Mesothelial cell of epicardium (in vitro differentiated cells): ENCODE measurements at regions not wholly inside any gene's neighbourhood (a gene's known extent, or its start where the extent isn't known, plus 50 kb on each side); places are given as distances from the start of the nearest gene placed in this dataset.

Experiments
- DNase-seq, 2 experiments: peaks; one replicate each; pipeline ENCODE4 v3.0.0; 2021; ENCODE audit warnings: low spot score in 2 of 2; ENCODE audit not compliant: unreplicated experiment in 2 of 2
- H3K27ac Mint-ChIP-seq: 2 replicates; pipeline ENCODE4 v1.8.0; 2021; ENCODE audit warnings: mixed read lengths
- H3K27me3 Mint-ChIP-seq: 2 replicates; pipeline ENCODE4 v1.8.0; 2021; ENCODE audit warnings: low read depth, mixed read lengths
- H3K36me3 Mint-ChIP-seq: 2 replicates; pipeline ENCODE4 v1.8.0; 2021; ENCODE audit warnings: mixed read lengths
- H3K4me1 Mint-ChIP-seq: 2 replicates; pipeline ENCODE4 v1.8.0; 2021; ENCODE audit warnings: mixed read lengths
- H3K4me3 Mint-ChIP-seq: 2 replicates; pipeline ENCODE4 v1.8.0; 2021; ENCODE audit warnings: mild to moderate bottlenecking, moderate library complexity, mixed read lengths
- H3K9me3 Mint-ChIP-seq: 2 replicates; pipeline ENCODE4 v1.8.0; 2021; ENCODE audit warnings: mixed read lengths
- TF ChIP-seq, protein P1 (sequence below): fragments of 200-600 bp; sonication (generic); IDR thresholded peaks from one replicate; pipeline ENCODE4 v1.5.0; 2021; ENCODE audit warnings: antibody characterized with exemption; ENCODE audit not compliant: unreplicated experiment

DNA sequence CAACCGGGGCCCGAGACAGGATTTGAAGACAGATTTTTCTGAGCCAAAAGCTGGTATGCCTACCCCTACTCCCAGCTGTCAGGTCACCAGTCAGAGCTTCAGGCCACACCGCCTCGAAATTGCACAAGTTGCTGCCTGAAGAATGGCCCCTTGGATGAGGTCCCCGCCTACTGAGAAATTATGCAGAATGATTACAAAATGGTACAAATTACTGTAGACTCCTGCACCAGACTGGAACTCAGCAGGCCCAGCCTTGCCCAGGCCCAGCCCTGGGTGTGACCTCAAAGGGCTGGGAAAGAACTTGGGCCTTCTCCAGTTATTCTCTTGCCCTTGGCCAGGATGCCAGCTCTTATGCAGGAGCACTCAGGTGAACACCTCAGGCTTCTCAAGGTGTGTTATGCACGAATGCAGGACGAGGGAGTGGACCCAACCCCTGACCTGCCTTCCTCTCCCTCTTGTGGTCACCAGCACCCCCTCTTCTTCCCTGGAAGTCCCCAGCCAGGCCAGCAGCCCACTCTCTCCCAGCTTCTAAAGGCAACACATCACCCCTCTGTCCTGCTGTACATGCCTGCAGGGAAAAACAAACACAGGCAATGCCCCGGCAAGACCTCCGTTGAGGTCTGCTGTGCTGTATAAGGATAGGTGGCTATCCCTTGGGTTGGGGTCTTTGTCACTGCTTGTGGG, 88.7 kb upstream of the NAA20 start:
- H3K4me1 Mint-ChIP-seq, result peaks cover 29% of the 10 kb centered on the region
- no peaks in the 10 kb centered on the region for H3K9me3 Mint-ChIP-seq
- no peaks in the 10 kb centered on the region for H3K27me3 Mint-ChIP-seq
- H3K36me3 Mint-ChIP-seq, result no peaks in the 10 kb centered on the region
- no peak overlapping the region for H3K4me3 Mint-ChIP-seq
- TF ChIP-seq, protein P1, sequence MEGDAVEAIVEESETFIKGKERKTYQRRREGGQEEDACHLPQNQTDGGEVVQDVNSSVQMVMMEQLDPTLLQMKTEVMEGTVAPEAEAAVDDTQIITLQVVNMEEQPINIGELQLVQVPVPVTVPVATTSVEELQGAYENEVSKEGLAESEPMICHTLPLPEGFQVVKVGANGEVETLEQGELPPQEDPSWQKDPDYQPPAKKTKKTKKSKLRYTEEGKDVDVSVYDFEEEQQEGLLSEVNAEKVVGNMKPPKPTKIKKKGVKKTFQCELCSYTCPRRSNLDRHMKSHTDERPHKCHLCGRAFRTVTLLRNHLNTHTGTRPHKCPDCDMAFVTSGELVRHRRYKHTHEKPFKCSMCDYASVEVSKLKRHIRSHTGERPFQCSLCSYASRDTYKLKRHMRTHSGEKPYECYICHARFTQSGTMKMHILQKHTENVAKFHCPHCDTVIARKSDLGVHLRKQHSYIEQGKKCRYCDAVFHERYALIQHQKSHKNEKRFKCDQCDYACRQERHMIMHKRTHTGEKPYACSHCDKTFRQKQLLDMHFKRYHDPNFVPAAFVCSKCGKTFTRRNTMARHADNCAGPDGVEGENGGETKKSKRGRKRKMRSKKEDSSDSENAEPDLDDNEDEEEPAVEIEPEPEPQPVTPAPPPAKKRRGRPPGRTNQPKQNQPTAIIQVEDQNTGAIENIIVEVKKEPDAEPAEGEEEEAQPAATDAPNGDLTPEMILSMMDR, result no peak
- no peak overlapping the region for H3K27ac Mint-ChIP-seq
- DNase-seq, result no peak

DNA sequence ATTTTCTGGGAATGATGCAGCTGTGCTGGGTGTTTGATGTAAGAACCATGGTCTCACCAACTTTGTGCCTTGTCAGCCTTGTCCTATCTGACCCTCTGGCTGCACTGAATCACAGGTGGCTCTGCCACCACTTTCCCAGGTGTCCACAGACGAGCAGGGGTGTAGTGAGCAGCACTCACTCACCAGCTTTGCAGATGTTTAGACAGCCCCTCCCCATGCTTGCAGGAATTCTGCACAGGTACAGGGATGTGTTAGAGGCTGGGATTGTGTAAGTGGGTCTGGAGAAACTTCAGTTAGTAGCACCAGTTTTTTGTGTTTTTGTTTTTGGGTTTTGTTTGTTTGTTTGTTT, 88.2 kb upstream of the NAA20 start:
- Mint-ChIP-seq H3K36me3 (no peaks in the 10 kb centered on the region), H3K4me3 (no peak overlapping the region), H3K4me1 (peaks cover 29% of the 10 kb centered on the region), H3K9me3 (no peaks in the 10 kb centered on the region), H3K27me3 (no peaks in the 10 kb centered on the region), H3K27ac (no peak overlapping the region)
- TF ChIP-seq, protein P1, result no peak
- DNase-seq, result no peak

DNA sequence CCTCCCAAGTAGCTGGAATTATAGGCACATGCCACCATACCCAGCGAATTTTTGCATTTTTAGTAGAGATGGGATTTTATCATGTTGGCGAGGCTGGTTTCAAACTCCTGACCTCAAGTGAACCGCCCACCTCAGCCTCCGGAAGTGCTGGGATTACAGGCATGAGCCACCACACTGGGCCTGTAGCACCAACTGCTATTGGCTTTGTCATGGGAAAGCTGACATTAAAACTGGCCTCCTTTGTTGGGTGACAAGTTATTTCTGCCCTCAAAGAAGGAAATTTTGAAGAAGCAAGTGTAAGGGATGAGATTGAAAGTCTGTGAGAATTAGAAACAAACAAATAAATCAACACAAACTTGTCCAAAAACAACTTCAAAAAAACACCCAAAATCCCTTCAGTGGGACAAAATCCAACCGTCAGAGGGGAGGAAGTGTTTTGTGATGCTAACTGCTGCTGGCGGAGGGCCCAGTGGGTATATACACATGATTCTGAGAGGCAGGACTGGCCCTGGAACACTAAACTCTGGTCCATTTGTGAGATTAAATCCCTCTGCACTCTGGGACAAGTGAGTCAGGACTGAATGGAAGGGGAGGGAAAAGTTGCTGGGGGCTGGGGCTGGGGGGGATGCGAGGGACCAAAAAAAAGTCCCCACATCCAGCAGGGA, 87.5 kb upstream of the NAA20 start:
- no peaks in the 10 kb centered on the region for H3K27me3 Mint-ChIP-seq
- TF ChIP-seq, protein P1, result no peak

DNA sequence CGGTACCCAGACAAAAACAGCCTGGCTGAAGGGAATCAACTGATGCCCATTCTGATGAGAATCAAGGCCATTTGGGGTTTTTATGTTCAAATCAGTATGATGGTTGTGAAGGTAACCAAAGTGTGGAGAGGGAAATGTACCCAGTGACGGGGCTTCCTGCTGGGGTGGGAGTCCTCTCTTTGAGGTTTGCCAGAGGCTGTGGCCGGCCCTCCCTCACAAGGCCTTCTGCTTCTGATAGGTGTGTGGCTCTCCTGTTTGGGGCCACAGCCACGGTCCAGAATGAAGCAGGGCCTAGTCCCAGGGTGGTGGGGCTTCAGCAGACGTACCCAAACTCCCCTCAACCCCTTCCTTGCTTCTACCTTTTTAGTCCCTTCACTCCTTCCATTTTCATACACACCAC, 86.7 kb upstream of the NAA20 start:
- H3K4me3 Mint-ChIP-seq, result no peak overlapping the region
- H3K4me1 Mint-ChIP-seq, result peaks cover 42% of the 10 kb centered on the region
- H3K36me3 Mint-ChIP-seq, result no peaks in the 10 kb centered on the region
- H3K27me3 Mint-ChIP-seq, result no peaks in the 10 kb centered on the region
- no peak for DNase-seq
- no peaks in the 10 kb centered on the region for H3K9me3 Mint-ChIP-seq
- TF ChIP-seq, protein P1, result no peak
- H3K27ac Mint-ChIP-seq, result no peak overlapping the region

More for the DNA sequence above, 87.5 kb upstream of the NAA20 start:
- no peaks in the 10 kb centered on the region for H3K9me3 Mint-ChIP-seq
- H3K27ac Mint-ChIP-seq, result no peak overlapping the region
- H3K4me3 Mint-ChIP-seq, result no peak overlapping the region
- DNase-seq, result no peak
- H3K36me3 Mint-ChIP-seq, result no peaks in the 10 kb centered on the region
- H3K4me1 Mint-ChIP-seq, result peaks cover 33% of the 10 kb centered on the region

DNA sequence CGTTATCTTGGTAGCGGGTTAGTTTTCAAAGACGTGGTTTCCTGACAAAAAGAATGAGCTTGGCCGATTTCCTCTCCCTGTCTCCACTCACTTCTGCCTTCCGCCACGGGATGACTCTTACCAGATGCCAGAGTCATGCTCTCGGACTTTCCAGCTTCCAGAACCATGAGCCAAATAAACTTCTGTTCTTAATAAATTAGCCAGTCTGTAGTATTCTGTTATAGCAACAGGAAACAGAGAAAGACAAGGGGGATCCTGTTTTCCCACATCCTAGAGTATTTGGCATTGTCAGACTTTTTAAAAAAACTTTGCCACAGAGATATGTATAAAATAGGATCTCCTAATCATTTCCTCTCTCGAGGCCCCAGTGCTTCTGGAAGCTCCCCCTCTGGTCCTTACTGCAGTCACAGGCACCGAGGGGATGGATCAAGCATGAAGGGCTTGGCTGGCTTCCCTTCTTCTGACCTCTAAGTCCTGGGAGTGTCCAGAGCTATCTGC, 84.9 kb upstream of the NAA20 start:
- H3K4me3 Mint-ChIP-seq, result no peak overlapping the region
- no peak for DNase-seq
- H3K9me3 Mint-ChIP-seq, result no peaks in the 10 kb centered on the region
- no peaks in the 10 kb centered on the region for H3K27me3 Mint-ChIP-seq
- TF ChIP-seq, protein P1, result no peak
- H3K4me1 Mint-ChIP-seq, result peaks cover 51% of the 10 kb centered on the region
- peak overlapping the region; percentile 75 for H3K27ac Mint-ChIP-seq
- no peaks in the 10 kb centered on the region for H3K36me3 Mint-ChIP-seq
